CD4-positive, CD25-positive, alpha-beta regulatory T cell (primary cell): ENCODE measurements at regions not wholly inside any gene's neighbourhood (a gene's known extent, or its start where the extent isn't known, plus 50 kb on each side); places are given as distances from the start of the nearest gene placed in this dataset.

Source experiments
- ATAC-seq, 2 donors: fragments of 150-1000 bp; cut with Tn5 transposase; one replicate each; pipeline ENCODE4 v1.10.0; 2021; ENCODE audit warnings: low read depth in 2 of 2, moderate number of reproducible peaks in 2 of 2, moderate library complexity in 1 of 2
- DNase-seq, 3 donors: peaks; one replicate each; pipeline versions ENCODE4 v3.0.0 to v3.0.0-alpha.2; 2012 to 2022; ENCODE audit warnings: mixed read lengths in 1 of 3
- H3K27ac ChIP-seq: one replicate; pipeline ENCODE4 v1.7.0; 2013; ENCODE audit warnings: mild to moderate bottlenecking, low read length; ENCODE audit not compliant: insufficient read depth, poor library complexity, severe bottlenecking
- H3K27me3 ChIP-seq: one replicate; pipeline ENCODE4 v1.7.0; 2013; ENCODE audit warnings: low read length; ENCODE audit not compliant: control insufficient read depth, insufficient read depth
- H3K36me3 ChIP-seq: one replicate; pipeline ENCODE4 v1.7.0; 2013; ENCODE audit warnings: mild to moderate bottlenecking, low read length, moderate library complexity; ENCODE audit not compliant: control insufficient read depth, insufficient read depth
- H3K4me1 ChIP-seq: 2 replicates; pipeline ENCODE4 v1.7.0; 2013; ENCODE audit warnings: mild to moderate bottlenecking, low read length; ENCODE audit not compliant: insufficient read depth, control insufficient read depth, poor library complexity, severe bottlenecking
- H3K4me3 ChIP-seq: one replicate; pipeline ENCODE4 v1.7.0; 2013; ENCODE audit warnings: low read depth, mild to moderate bottlenecking, low read length, moderate library complexity
- H3K9me3 ChIP-seq, 2 experiments: 1 replicate in 1 of 2; 2 replicates in 1 of 2; pipeline ENCODE4 v1.7.0; 2013; ENCODE audit warnings: low read length in 2 of 2, mild to moderate bottlenecking in 1 of 2, moderate library complexity in 1 of 2; ENCODE audit not compliant: control insufficient read depth in 2 of 2
- H3K27ac Mint-ChIP-seq, 3 donors: one replicate each; pipeline ENCODE4 v1.8.0; 2020 to 2022; ENCODE audit warnings: mild to moderate bottlenecking in 3 of 3, mixed read lengths in 3 of 3, moderate library complexity in 2 of 3
- H3K27me3 Mint-ChIP-seq: one replicate; pipeline ENCODE4 v1.8.0; 2022; ENCODE audit warnings: mild to moderate bottlenecking, mixed read lengths
- H3K36me3 Mint-ChIP-seq: one replicate; pipeline ENCODE4 v1.8.0; 2020; ENCODE audit warnings: mixed read lengths
- H3K4me1 Mint-ChIP-seq, 4 donors: one replicate each; pipeline ENCODE4 v1.8.0; 2020 to 2022; ENCODE audit warnings: mixed read lengths in 4 of 4, mild to moderate bottlenecking in 1 of 4
- H3K4me3 Mint-ChIP-seq, 4 donors: one replicate each; pipeline ENCODE4 v1.8.0; 2020 to 2022; ENCODE audit warnings: mild to moderate bottlenecking in 4 of 4, mixed read lengths in 4 of 4, moderate library complexity in 3 of 4
- H3K9me3 Mint-ChIP-seq, 7 donors: one replicate each; pipeline ENCODE4 v1.8.0; 2020 to 2022; ENCODE audit warnings: mixed read lengths in 7 of 7, mild to moderate bottlenecking in 3 of 7, moderate library complexity in 2 of 7

DNA sequence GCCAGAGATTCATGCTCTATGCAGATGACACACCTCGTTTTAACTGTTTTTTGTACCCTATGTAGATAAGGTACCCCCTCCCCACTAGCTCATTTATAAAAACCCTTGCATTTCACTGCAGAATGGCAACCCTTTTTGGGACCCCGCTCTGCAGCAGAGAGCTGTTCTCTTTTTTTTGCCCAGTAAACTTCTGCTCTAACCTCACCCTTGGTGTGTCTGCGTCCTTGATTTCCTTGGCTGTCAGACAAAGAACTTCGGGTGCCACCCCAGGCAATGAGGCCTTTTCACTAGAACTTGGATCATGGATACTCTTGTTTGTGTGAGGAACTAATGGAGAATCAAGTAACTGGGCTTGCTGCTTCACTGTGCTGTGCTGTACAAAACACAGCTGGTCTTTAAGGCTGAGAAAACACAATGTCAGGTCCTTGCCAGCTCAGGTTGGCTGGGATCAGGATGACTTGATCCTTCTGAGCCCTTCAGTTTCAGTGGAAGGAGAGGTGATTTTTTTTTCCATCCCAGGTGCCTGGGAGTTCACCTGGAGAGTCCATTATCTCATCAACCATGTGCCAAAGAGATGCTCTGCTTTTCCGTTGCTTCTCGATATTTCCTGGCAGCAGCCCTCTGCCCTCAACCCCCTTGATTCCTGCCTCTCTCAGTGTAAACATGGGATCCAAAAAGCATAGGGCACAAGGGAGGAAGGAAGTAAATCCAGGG is 133.2 kb upstream of the FAM20A start:
- Mint-ChIP-seq H3K4me3 (no peak overlapping the region), H3K27ac (no peak overlapping the region), H3K27me3 (peaks cover 12% of the 10 kb centered on the region), H3K4me1 (no peaks in the 10 kb centered on the region), H3K36me3 (no peaks in the 10 kb centered on the region), H3K9me3 (peaks cover 0 to 6% (median 0%) of the 10 kb centered on the region in 7 donors)
- ATAC-seq, result no peak
- H3K9me3 ChIP-seq, result peaks cover 0 to 2% of the 10 kb centered on the region in 2 experiments
- H3K36me3 ChIP-seq, result no peaks in the 10 kb centered on the region
- H3K27ac ChIP-seq, result no peak overlapping the region
- H3K4me3 ChIP-seq, result no peak overlapping the region
- no peaks in the 10 kb centered on the region for H3K4me1 ChIP-seq
- peaks cover 5% of the 10 kb centered on the region for H3K27me3 ChIP-seq
- DNase-seq, result no peak

DNA sequence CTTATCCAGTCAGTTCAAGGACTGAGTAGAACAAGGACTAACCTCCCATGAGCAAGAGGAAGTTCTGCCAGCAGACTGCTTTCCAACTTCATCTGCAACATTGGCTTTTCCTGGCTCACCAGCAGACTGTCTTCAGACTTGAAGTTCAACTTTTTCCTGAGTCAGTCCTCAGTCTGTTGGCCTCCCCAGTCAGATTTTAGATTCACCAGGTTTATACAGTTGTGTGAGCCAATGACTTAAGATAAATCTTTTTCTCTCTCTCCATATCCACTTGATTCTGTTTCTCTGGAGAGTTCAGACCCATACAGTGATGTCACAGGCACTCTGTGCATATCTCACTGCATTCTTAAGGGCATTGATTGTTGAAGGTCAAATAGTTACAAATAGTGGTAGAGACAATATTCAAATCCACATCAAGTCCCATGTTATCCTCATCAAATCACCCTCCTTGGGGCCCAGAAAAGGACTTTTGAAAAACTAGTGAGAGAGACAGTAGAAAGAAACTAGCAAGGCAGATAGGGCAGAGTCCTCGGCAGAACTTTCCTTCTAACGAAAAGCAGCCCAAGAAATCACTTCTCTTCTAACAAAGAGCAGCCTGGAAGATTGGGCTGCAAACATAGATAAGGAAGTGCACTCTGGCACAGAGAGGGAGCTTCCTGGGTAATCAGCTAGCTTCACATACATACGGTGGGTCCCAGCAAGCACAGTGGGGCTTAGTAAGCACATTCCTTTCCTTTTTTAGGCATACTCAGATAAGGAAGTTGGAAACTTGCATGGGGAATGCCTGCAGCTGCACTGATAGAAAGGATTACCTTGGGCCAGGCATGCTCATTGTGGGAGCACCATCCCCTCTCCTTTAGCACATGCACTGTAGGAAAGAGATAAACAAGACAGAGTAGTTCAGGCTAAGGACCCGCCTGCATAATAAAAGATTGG is 132.3 kb upstream of the FAM20A start:
- Histone ChIP-seq H3K4me1 (no peaks in the 10 kb centered on the region), H3K27me3 (peaks cover 5% of the 10 kb centered on the region), H3K4me3 (no peak overlapping the region), H3K36me3 (no peaks in the 10 kb centered on the region), H3K27ac (no peak overlapping the region), H3K9me3 (peaks cover 0 to 2% of the 10 kb centered on the region in 2 experiments)
- ATAC-seq (no peak), DNase-seq (no peak)
- Mint-ChIP-seq H3K36me3 (no peaks in the 10 kb centered on the region), H3K4me1 (no peaks in the 10 kb centered on the region), H3K4me3 (no peak overlapping the region), H3K27ac (no peak overlapping the region), H3K27me3 (peaks cover 4% of the 10 kb centered on the region), H3K9me3 (peaks cover 0 to 6% (median 0%) of the 10 kb centered on the region in 7 donors)

DNA sequence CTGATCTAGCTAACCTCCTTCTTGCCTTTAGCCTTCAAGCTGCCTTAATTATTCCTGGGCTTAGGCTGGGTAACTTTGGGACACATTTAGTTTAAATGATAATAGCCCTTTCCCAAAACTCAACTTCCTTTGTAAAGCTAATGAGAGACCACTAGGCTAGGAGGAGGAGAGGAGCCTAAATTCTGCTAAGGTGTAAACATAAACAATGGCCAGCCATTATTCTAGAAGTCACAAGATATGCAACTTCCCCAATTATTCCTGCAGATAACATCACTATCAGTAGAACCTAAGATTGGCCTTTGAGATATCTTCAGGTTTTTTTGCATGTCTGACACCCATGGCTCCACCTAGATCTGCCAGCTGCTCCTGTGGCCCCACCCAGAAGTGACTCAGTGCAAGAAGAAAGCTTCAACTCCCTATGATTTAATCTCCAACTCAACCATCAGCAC is 131.2 kb upstream of the FAM20A start:
- DNase-seq, result no peak

DNA sequence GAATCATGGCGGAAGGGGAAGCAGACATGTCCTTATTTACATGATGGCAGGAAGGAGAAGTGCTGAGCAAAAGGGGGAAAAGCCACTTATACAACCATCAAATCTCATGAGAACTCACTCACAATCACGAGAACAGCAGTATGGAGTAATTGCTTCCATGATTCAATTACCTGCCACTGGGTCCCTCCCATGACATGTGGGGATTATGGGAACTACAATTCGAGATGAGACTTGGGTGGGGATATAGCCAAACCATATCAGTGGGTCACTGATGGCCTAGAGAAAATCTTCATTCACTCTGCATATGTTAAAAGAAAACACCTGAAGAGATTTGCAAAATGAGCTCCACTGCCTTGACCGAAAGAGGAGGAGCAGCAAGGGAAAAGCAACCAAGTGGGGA is 130.3 kb upstream of the FAM20A start:
- Mint-ChIP-seq H3K27ac (no peak overlapping the region), H3K4me3 (peak overlapping the region in 1 of 4 donors; percentile 38), H3K27me3 (peaks cover 4% of the 10 kb centered on the region), H3K9me3 (peaks cover 0 to 6% (median 0%) of the 10 kb centered on the region in 7 donors), H3K4me1 (no peaks in the 10 kb centered on the region), H3K36me3 (no peaks in the 10 kb centered on the region)
- DNase-seq, result no peak
- H3K4me3 ChIP-seq, result no peak overlapping the region
- H3K9me3 ChIP-seq, result peaks cover 0 to 2% of the 10 kb centered on the region in 2 experiments
- no peak for ATAC-seq
- H3K4me1 ChIP-seq, result no peaks in the 10 kb centered on the region
- peaks cover 5% of the 10 kb centered on the region for H3K27me3 ChIP-seq
- H3K36me3 ChIP-seq, result no peaks in the 10 kb centered on the region
- H3K27ac ChIP-seq, result no peak overlapping the region

More for the DNA sequence above, 131.2 kb upstream of the FAM20A start:
- no peaks in the 10 kb centered on the region for H3K4me1 Mint-ChIP-seq
- Histone ChIP-seq H3K27ac (no peak overlapping the region), H3K36me3 (no peaks in the 10 kb centered on the region), H3K9me3 (peaks cover 0 to 2% of the 10 kb centered on the region in 2 experiments), H3K4me1 (no peaks in the 10 kb centered on the region), H3K4me3 (no peak overlapping the region), H3K27me3 (peaks cover 5% of the 10 kb centered on the region)
- no peak overlapping the region for H3K4me3 Mint-ChIP-seq
- H3K27ac Mint-ChIP-seq, result no peak overlapping the region
- peaks cover 0 to 6% (median 0%) of the 10 kb centered on the region in 7 donors for H3K9me3 Mint-ChIP-seq
- H3K27me3 Mint-ChIP-seq, result peaks cover 4% of the 10 kb centered on the region
- ATAC-seq, result no peak
- H3K36me3 Mint-ChIP-seq, result no peaks in the 10 kb centered on the region

DNA sequence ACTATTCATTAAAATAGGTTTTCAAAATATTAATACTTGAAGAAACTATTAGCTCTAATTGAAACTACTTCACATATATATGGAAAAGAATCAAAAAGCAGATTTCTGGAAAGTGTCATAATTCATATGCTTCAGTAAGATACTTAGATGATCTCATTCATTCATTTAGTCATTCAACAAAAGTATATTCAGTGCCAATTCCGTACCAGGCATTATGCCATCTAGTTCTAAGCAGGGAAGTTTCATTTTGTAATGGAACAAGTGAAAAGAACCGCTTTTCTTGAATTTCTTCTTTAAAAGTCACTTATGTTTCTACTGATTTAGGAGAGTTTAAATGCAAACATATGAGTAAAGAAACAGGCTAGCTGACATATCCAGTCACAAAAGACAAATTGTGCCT is 118.3 kb upstream of the FAM20A start:
- Mint-ChIP-seq H3K9me3 (peaks cover 0 to 3% (median 0%) of the 10 kb centered on the region in 7 donors), H3K27me3 (peaks cover 16% of the 10 kb centered on the region), H3K4me1 (no peaks in the 10 kb centered on the region), H3K36me3 (no peaks in the 10 kb centered on the region), H3K4me3 (no peak overlapping the region), H3K27ac (no peak overlapping the region)
- H3K4me1 ChIP-seq, result no peaks in the 10 kb centered on the region
- DNase-seq (no peak), ATAC-seq (no peak)
- no peaks in the 10 kb centered on the region for H3K36me3 ChIP-seq
- H3K27ac ChIP-seq, result no peak overlapping the region
- no peaks in the 10 kb centered on the region for H3K9me3 ChIP-seq
- no peak overlapping the region for H3K4me3 ChIP-seq
- H3K27me3 ChIP-seq, result no peaks in the 10 kb centered on the region

DNA sequence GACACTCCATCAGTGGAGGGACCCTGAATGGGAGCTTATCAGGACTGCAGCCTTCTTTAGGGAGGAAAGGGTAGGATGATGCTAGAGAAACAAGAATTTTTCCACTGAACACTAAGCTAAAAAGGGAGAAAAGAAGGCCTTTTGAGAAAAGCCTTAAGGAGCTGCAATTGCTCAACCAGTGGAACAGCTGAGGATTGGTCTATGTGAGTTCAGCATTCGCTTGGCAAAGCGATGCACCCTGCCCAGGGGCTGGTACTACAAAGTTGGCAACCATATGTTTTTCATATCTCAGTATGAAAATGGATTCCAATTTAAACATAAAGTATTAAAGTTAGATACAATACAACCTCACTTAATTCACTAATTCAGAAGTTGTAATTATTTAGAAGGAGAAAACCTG is 117.8 kb upstream of the FAM20A start:
- H3K27ac Mint-ChIP-seq, result no peak overlapping the region
- Histone ChIP-seq H3K9me3 (no peaks in the 10 kb centered on the region), H3K4me1 (no peaks in the 10 kb centered on the region), H3K36me3 (no peaks in the 10 kb centered on the region), H3K27me3 (no peaks in the 10 kb centered on the region), H3K4me3 (no peak overlapping the region), H3K27ac (no peak overlapping the region)
- H3K36me3 Mint-ChIP-seq, result no peaks in the 10 kb centered on the region
- no peak overlapping the region for H3K4me3 Mint-ChIP-seq
- DNase-seq, result no peak
- peaks cover 0 to 4% (median 0%) of the 10 kb centered on the region in 7 donors for H3K9me3 Mint-ChIP-seq
- peaks cover 16% of the 10 kb centered on the region for H3K27me3 Mint-ChIP-seq
- no peak for ATAC-seq
- no peaks in the 10 kb centered on the region for H3K4me1 Mint-ChIP-seq

DNA sequence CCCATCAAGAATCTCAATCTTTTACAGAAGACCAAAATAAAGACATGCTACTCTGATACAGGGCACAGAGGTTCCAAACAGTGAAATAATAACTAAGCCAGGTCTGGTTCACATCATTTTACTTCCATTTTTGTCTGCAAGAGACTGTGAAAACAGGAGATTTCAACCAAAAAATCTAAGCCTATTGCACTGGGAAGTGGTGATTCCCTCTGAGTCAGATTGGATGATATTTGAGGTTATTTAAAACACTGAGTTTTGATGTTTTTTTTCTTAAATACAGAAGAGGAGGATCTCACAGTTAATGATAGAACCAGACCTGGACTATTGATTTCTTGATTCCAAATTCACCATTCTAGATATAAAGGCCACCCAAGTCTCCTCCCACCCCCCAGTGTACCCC is 117.3 kb upstream of the FAM20A start:
- H3K9me3 Mint-ChIP-seq, result peaks cover 0 to 2% (median 0%) of the 10 kb centered on the region in 7 donors
- DNase-seq (no peak), ATAC-seq (no peak)
- H3K27ac ChIP-seq, result no peak overlapping the region
- H3K36me3 ChIP-seq, result no peaks in the 10 kb centered on the region
- H3K27ac Mint-ChIP-seq, result no peak overlapping the region
- H3K4me3 ChIP-seq, result no peak overlapping the region
- H3K4me3 Mint-ChIP-seq, result no peak overlapping the region
- H3K36me3 Mint-ChIP-seq, result no peaks in the 10 kb centered on the region
- peaks cover 16% of the 10 kb centered on the region for H3K27me3 Mint-ChIP-seq
- no peaks in the 10 kb centered on the region for H3K4me1 Mint-ChIP-seq
- no peaks in the 10 kb centered on the region for H3K27me3 ChIP-seq
- H3K9me3 ChIP-seq, result no peaks in the 10 kb centered on the region
- H3K4me1 ChIP-seq, result no peaks in the 10 kb centered on the region
